Endothelial cell of umbilical vein (primary cell): ENCODE measurements at regions not wholly inside any gene's neighbourhood (a gene's known extent, or its start where the extent isn't known, plus 50 kb on each side); places are given as distances from the start of the nearest gene placed in this dataset.
A peak's percentile ranks its signal among the peaks of the same experiment; 100 is the strongest.

Experiments used
- BruUV-seq: library from RNA; stranded (reverse); fragments of 400-500 nt; replicated peaks from 2 replicates; lab custom pipeline; 2021; lab: Mats Ljungman, UMichigan
- CTCF ChIA-PET: fragments of 300-600, 350-600 bp; sonication (Branson Sonifier 250); formaldehyde crosslinking; loops from one replicate; lab custom pipeline; 2021; ENCODE audit warnings: antibody characterized with exemption, inconsistent platforms; lab: Charles Lee
- POLR2A ChIA-PET: fragments of 300-600, 350-600 bp; sonication (Branson Sonifier 250); formaldehyde crosslinking; loops from one replicate; lab custom pipeline; 2021; ENCODE audit warnings: antibody characterized with exemption, inconsistent platforms; lab: Charles Lee
- DNase-seq: peaks from one replicate; pipeline ENCODE4 v3.0.0-alpha.2; 2011; ENCODE audit warnings: low read depth, low spot score
- FAIRE-seq: peaks from 2 replicates; lab custom pipeline; 2011; peaks lifted over from hg19 to GRCh38; lab: Jason Lieb, UNC
- H2AFZ ChIP-seq: 2 replicates; pipeline ENCODE4 v1.6.0; 2012; ENCODE audit warnings: low read depth, low read length, control low read depth, inconsistent platforms
- H3K27ac ChIP-seq: 2 replicates; pipeline ENCODE4 v1.5.1; 2011; ENCODE audit warnings: low read depth, mild to moderate bottlenecking, control low read depth, low read length, moderate library complexity; ENCODE audit not compliant: insufficient read depth
- H3K27me3 ChIP-seq, 2 experiments: 2 replicates each; pipeline versions ENCODE4 v1.6.0 to v1.6.1; 2011; ENCODE audit warnings: low read length in 2 of 2, mixed read lengths in 1 of 2; ENCODE audit not compliant: control insufficient read depth in 2 of 2, insufficient read depth in 2 of 2
- H3K36me3 ChIP-seq, 2 experiments: 2 replicates in 1 of 2; 3 replicates in 1 of 2; pipeline ENCODE4 v1.5.1; 2011; ENCODE audit warnings: low read length in 2 of 2, mild to moderate bottlenecking in 1 of 2, moderate library complexity in 1 of 2; ENCODE audit not compliant: control insufficient read depth in 2 of 2, insufficient read depth in 2 of 2; ENCODE audit errors: extremely low read depth in 1 of 2
- H3K4me1 ChIP-seq: 3 replicates; pipeline ENCODE4 v1.5.1; 2011; ENCODE audit warnings: mild to moderate bottlenecking, low read length; ENCODE audit not compliant: control insufficient read depth, insufficient read depth; ENCODE audit errors: extremely low read depth
- H3K4me2 ChIP-seq: 2 replicates; pipeline ENCODE4 v1.6.1; 2011; ENCODE audit warnings: low read length, control low read depth, mixed read lengths; ENCODE audit not compliant: insufficient read depth
- H3K4me3 ChIP-seq, 3 experiments: fragments of 200-600 bp in 1 of 3; sonication (generic), shearing (Covaris generic) in 1 of 3; replicated peaks in 1 of 3; 2 replicates each; pipeline ENCODE4 v1.5.1; 2011 to 2016; ENCODE audit warnings: control low read depth in 3 of 3, low read length in 3 of 3, mild to moderate bottlenecking in 2 of 3, inconsistent platforms in 1 of 3, low read depth in 1 of 3, moderate library complexity in 1 of 3; ENCODE audit not compliant: insufficient read depth in 1 of 3
- H3K79me2 ChIP-seq: 2 replicates; pipeline ENCODE4 v1.6.0; 2012; ENCODE audit warnings: low read length, inconsistent platforms; ENCODE audit not compliant: control insufficient read depth, insufficient read depth
- H3K9ac ChIP-seq: replicated peaks from 2 replicates; pipeline ENCODE3; 2011; ENCODE audit warnings: low read length, control low read depth; ENCODE audit not compliant: insufficient read depth; ENCODE audit errors: extremely low read depth
- H3K9me1 ChIP-seq: replicated peaks from 3 replicates; pipeline ENCODE4 v1.6.0; 2011; ENCODE audit warnings: mild to moderate bottlenecking, low read length; ENCODE audit not compliant: control insufficient read depth, insufficient read depth; ENCODE audit errors: extremely low read depth
- H3K9me3 ChIP-seq: replicated peaks from 2 replicates; pipeline ENCODE4 v1.5.1; 2012; ENCODE audit warnings: low read length, inconsistent platforms; ENCODE audit not compliant: control insufficient read depth, insufficient read depth
- H4K20me1 ChIP-seq: replicated peaks from 2 replicates; pipeline ENCODE3; 2011; ENCODE audit warnings: mild to moderate bottlenecking, low read length; ENCODE audit not compliant: control insufficient read depth, insufficient read depth; ENCODE audit errors: extremely low read depth
- EZH2 ChIP-seq: IDR thresholded peaks from 2 replicates; pipeline ENCODE4 v1.6.1; 2012; ENCODE audit warnings: borderline replicate concordance, low read depth, mild to moderate bottlenecking, moderate library complexity, low read length, inconsistent platforms; ENCODE audit not compliant: severe bottlenecking
- FOS ChIP-seq: IDR thresholded peaks from 2 replicates; pipeline ENCODE4 v1.6.1; 2011; ENCODE audit warnings: mild to moderate bottlenecking, low read length, moderate library complexity, borderline replicate concordance; ENCODE audit not compliant: insufficient read depth
- dilution Hi-C: fragments of 300-500 bp; cut with MboI; formaldehyde crosslinking; loops from one replicate; pipeline ENCODE4 v1.15.0; 2019; ENCODE audit warnings: low sequenced_read_pairs; ENCODE audit not compliant: extremely low pct_ligation_motif_present
- intact Hi-C: fragments of 100-400 bp; cut with micrococcal nuclease; formaldehyde crosslinking; loops from one replicate; pipeline ENCODE4 v1.10.0; 2022
- TF ChIP-seq, protein P1 (sequence below): IDR thresholded peaks from 2 replicates; pipeline ENCODE4 v1.6.1; 2011; ENCODE audit not compliant: insufficient read depth, insufficient read length
- TF ChIP-seq, protein P2 (sequence below), 2 donors: IDR thresholded peaks; 1 replicate in 1 of 2; 2 replicates in 1 of 2; pipeline ENCODE4 v1.5.1; 2011; ENCODE audit warnings: low read length in 2 of 2, mild to moderate bottlenecking in 2 of 2, moderate library complexity in 2 of 2, control low read depth in 1 of 2, inconsistent platforms in 1 of 2, low read depth in 1 of 2; ENCODE audit not compliant: insufficient read depth in 1 of 2; ENCODE audit errors: extremely low read depth in 1 of 2

DNA sequence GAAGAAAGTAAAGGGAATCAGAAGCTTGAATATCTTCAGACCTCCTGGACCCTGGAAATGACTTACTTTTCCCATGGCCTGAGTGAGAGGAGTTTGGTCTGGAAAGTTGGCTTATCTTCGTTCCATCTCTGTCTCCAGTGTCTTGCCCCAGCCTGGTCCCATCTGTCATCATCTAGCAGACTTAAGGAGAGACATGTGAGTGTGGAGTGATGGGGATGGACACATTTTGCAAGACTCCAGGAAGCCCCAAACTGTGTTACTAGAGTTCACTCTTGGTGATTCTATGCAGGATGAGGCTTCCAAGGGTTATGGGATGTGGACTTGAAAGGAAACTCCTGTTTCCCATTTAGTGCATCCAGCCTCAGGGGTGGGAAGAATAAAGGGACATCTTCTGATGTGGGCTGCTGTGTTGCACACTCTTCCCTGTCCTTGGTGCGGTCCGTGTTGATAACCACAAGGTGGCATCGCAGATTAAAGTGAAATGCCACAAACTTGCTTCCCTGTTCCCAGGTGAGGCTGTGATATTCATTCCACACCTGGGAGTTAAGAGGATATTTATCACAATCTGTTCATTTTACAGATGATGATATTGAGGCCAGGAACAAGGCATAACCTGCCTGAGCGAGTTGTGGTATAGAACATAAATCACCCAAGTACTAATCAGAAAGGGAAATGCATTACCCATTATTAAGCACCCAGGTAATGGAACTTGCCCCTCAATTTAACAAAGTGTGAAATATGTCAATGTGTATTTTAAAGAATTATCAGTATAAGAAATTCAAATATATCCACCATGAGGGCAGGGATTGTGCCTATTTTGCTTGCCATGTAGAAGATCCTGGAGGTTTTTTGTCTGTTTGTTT, 269.9 kb upstream of the PAPPA start:
- intact Hi-C loops, result loop anchor here (1.0 to 5.0 kb wide), 2 partner anchors 689 to 779 kb away; no protein-coding TSS in a partner anchor
- H3K4me2 ChIP-seq, result no peak overlapping the region
- no peaks in the 10 kb centered on the region for H3K36me3 ChIP-seq
- ChIA-PET CTCF (interaction anchor here (0.7 kb wide), 1 partner anchor 229 kb away, joined by 3 read pairs; no protein-coding TSS in a partner anchor), POLR2A (no interaction called here)
- H3K4me3 ChIP-seq, result no peak overlapping the region
- H3K79me2 ChIP-seq, result no peaks in the 10 kb centered on the region
- H3K9ac ChIP-seq, result no peak overlapping the region
- peak; percentile 9 for DNase-seq
- TF ChIP-seq, protein P1, sequence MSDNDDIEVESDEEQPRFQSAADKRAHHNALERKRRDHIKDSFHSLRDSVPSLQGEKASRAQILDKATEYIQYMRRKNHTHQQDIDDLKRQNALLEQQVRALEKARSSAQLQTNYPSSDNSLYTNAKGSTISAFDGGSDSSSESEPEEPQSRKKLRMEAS, result no peak
- TF ChIP-seq, protein P2, sequence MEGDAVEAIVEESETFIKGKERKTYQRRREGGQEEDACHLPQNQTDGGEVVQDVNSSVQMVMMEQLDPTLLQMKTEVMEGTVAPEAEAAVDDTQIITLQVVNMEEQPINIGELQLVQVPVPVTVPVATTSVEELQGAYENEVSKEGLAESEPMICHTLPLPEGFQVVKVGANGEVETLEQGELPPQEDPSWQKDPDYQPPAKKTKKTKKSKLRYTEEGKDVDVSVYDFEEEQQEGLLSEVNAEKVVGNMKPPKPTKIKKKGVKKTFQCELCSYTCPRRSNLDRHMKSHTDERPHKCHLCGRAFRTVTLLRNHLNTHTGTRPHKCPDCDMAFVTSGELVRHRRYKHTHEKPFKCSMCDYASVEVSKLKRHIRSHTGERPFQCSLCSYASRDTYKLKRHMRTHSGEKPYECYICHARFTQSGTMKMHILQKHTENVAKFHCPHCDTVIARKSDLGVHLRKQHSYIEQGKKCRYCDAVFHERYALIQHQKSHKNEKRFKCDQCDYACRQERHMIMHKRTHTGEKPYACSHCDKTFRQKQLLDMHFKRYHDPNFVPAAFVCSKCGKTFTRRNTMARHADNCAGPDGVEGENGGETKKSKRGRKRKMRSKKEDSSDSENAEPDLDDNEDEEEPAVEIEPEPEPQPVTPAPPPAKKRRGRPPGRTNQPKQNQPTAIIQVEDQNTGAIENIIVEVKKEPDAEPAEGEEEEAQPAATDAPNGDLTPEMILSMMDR (IDR thresholded peaks at IDR 0.05; ENCODE audit: extremely low read depth in 1 of 2, insufficient read depth in 1 of 2, low read depth in 1 of 2, low read length in 2 of 2), result peak in 1 of 2 donors; percentile 15
- TF ChIP-seq FOS, result no peak
- no peak for TF ChIP-seq EZH2
- H4K20me1 ChIP-seq, result no peaks in the 10 kb centered on the region
- no peak for FAIRE-seq
- no peaks in the 10 kb centered on the region for H3K9me1 ChIP-seq
- no peaks in the 10 kb centered on the region for H3K4me1 ChIP-seq
- BruUV-seq, result no TSS peak
- H3K27me3 ChIP-seq, result no peaks in the 10 kb centered on the region
- H2AFZ ChIP-seq, result no peak overlapping the region
- H3K27ac ChIP-seq, result no peak overlapping the region
- H3K9me3 ChIP-seq, result no peaks in the 10 kb centered on the region
- dilution Hi-C loops, result no loop called here
